GM12878 (cell line): ENCODE measurements at regions not wholly inside any gene's neighbourhood (a gene's known extent, or its start where the extent isn't known, plus 50 kb on each side); places are given as distances from the start of the nearest gene placed in this dataset.

Experiments used
- ATAC-seq: fragments of 200-7000 bp; cut with Tn5 transposase; 3 replicates; pipeline ENCODE4 v1.9.1; 2020; ENCODE audit warnings: mild to moderate bottlenecking, moderate library complexity
- BruUV-seq: library from RNA; stranded (reverse); fragments of 400-500 nt; replicated peaks from 2 replicates; lab custom pipeline; 2021; lab: Mats Ljungman, UMichigan
- CTCF ChIA-PET: fragments of 300-600 bp; sonication (Branson Sonifier 250); formaldehyde crosslinking; extraction: SDS; loops from one replicate; lab custom pipeline; 2021; ENCODE audit warnings: inconsistent platforms; lab: Yijun Ruan, JAX
- POLR2A ChIA-PET: fragments of 350-600 bp; formaldehyde crosslinking; extraction: SDS; loops from one replicate; lab custom pipeline; 2021; ENCODE audit warnings: inconsistent platforms; lab: Charles Lee
- RAD21 ChIA-PET: fragments of 300-600 bp; sonication (Branson Sonifier 250); formaldehyde crosslinking; loops from one replicate; lab custom pipeline; 2023; ENCODE audit warnings: antibody characterized with exemption; ENCODE audit not compliant: unreplicated experiment; lab: Charles Lee
- SMC1A ChIA-PET: fragments of 300-600 bp; sonication (Branson Sonifier 250); formaldehyde crosslinking; loops from one replicate; lab custom pipeline; 2023; ENCODE audit not compliant: unreplicated experiment, uncharacterized antibody; lab: Charles Lee
- DNase-seq: peaks from one replicate; pipeline ENCODE4 v3.0.0-alpha.2; 2011; ENCODE audit warnings: low read depth, low spot score
- FAIRE-seq: peaks from 3 replicates; lab custom pipeline; 2011; peaks lifted over from hg19 to GRCh38; lab: Jason Lieb, UNC
- H2AFZ ChIP-seq: 2 replicates; pipeline ENCODE4 v1.6.0; 2011; ENCODE audit warnings: low read depth, low read length, control low read depth; ENCODE audit not compliant: control insufficient read depth
- H3K27ac ChIP-seq: 2 replicates; pipeline ENCODE4 v1.5.1; 2011; ENCODE audit warnings: control low read depth; ENCODE audit not compliant: control insufficient read depth, insufficient read depth
- H3K27me3 ChIP-seq, 2 experiments: replicated peaks in 1 of 2; 2 replicates each; pipeline versions ENCODE4 v1.6.0 to v1.6.1; 2011; ENCODE audit warnings: low read length in 1 of 2; ENCODE audit not compliant: control insufficient read depth in 2 of 2, insufficient read depth in 2 of 2
- H3K36me3 ChIP-seq, 2 experiments: 2 replicates each; pipeline ENCODE4 v1.5.1; 2011; ENCODE audit warnings: low read length in 1 of 2; ENCODE audit not compliant: control insufficient read depth in 2 of 2, insufficient read depth in 2 of 2
- H3K4me1 ChIP-seq: 2 replicates; pipeline ENCODE4 v1.6.1; 2011; ENCODE audit warnings: mild to moderate bottlenecking, low read length, moderate library complexity, mixed read lengths; ENCODE audit not compliant: control insufficient read depth, insufficient read depth
- H3K4me2 ChIP-seq: 2 replicates; pipeline ENCODE4 v1.6.0; 2011; ENCODE audit warnings: control low read depth; ENCODE audit not compliant: control insufficient read depth, insufficient read depth
- H3K4me3 ChIP-seq: fragments of 200-600 bp; sonication (generic); 2 replicates; pipeline ENCODE4 v1.5.1; 2016
- H3K79me2 ChIP-seq: 2 replicates; pipeline ENCODE4 v1.6.0; 2011; ENCODE audit warnings: low read length; ENCODE audit not compliant: control insufficient read depth, insufficient read depth
- H3K9ac ChIP-seq: 2 replicates; pipeline ENCODE4 v1.8.0; 2011; ENCODE audit warnings: low read length, control low read depth, mixed read lengths; ENCODE audit not compliant: control insufficient read depth, insufficient read depth
- H3K9me3 ChIP-seq: replicated peaks from 3 replicates; pipeline ENCODE4 v1.5.1; 2011; ENCODE audit warnings: mild to moderate bottlenecking, low read length; ENCODE audit not compliant: control insufficient read depth, insufficient read depth
- H4K20me1 ChIP-seq: 2 replicates; pipeline ENCODE4 v1.6.0; 2011; ENCODE audit not compliant: control insufficient read depth, insufficient read depth
- BRCA1 ChIP-seq: IDR thresholded peaks from 2 replicates; pipeline ENCODE4 v1.6.1; 2011; ENCODE audit warnings: low read depth, low read length, improper control_type of control experiment
- CHD1 ChIP-seq: IDR thresholded peaks from 2 replicates; pipeline ENCODE4 v1.6.1; 2012; ENCODE audit warnings: low read depth, low read length, improper control_type of control experiment
- CREM ChIP-seq: IDR thresholded peaks from 2 replicates; pipeline ENCODE4 v1.6.1; 2014; ENCODE audit warnings: antibody characterized with exemption, low read depth
- HDAC2 ChIP-seq: fragments of 200-600 bp; sonication (generic); IDR thresholded peaks from 2 replicates; pipeline ENCODE4 v1.6.1; 2017
- SP1 ChIP-seq: IDR thresholded peaks from one replicate; pipeline ENCODE4 v1.6.1; 2011; ENCODE audit warnings: low read depth, low read length
- SREBF1 ChIP-seq: IDR thresholded peaks from 2 replicates; pipeline ENCODE4 v1.6.1; 2012; ENCODE audit warnings: mild to moderate bottlenecking, low read length
- ZNF24 ChIP-seq: fragments of 450-650 bp; IDR thresholded peaks from 2 replicates; pipeline ENCODE4 v1.6.1; 2017; ENCODE audit warnings: antibody characterized with exemption, mild to moderate bottlenecking
- ZNF687 ChIP-seq: fragments of 450-650 bp; IDR thresholded peaks from 2 replicates; pipeline ENCODE4 v1.6.1; 2017; ENCODE audit warnings: mild to moderate bottlenecking, moderate library complexity
- WGBS: methylation state at CpG from one replicate; pipeline ENCODE4 v1.1.6; 2016; ENCODE audit warnings: low lambda C conversion rate; ENCODE audit not compliant: insufficient replicate concordance, insufficient coverage; ENCODE audit errors: missing lambda C conversion rate; 5-methylcytosine and 5-hydroxymethylcytosine counted together
- in situ Hi-C: fragments of 300-500 bp; cut with MboI; formaldehyde crosslinking; loops from 9 replicates; pipeline ENCODE4 v1.14.3; 2018; ENCODE audit warnings: mixed read lengths
- intact Hi-C: fragments of 100-400 bp; cut with micrococcal nuclease; formaldehyde crosslinking; loops from one replicate; pipeline ENCODE4 v1.14.2; 2022; ENCODE audit not compliant: unreplicated experiment
- TF ChIP-seq, protein P1 (sequence below): fragments of 450-650 bp; conservative IDR thresholded peaks from 2 replicates; pipeline ENCODE4 v1.6.1; 2017; ENCODE audit warnings: mild to moderate bottlenecking, moderate library complexity

GRCh38 chr5:128668921-128669320 lies 130.9 kb upstream of the FBN2 start:
- H3K4me3 ChIP-seq: no peak overlapping the region
- H3K4me1 ChIP-seq: no peaks in the 10 kb centered on the region
- ChIA-PET SMC1A (interaction anchor here (1.1 kb wide), 1 partner anchor 13 kb away, joined by 4 read pairs; no protein-coding TSS in a partner anchor), CTCF (interaction anchor here (1.0 kb wide), 1 partner anchor 163 kb away, joined by 3 read pairs; no protein-coding TSS in a partner anchor), POLR2A (no interaction called here), RAD21 (interaction anchor here (0.5 kb wide), 1 partner anchor 169 kb away, joined by 4 read pairs; no protein-coding TSS in a partner anchor)
- no peak overlapping the region for H3K4me2 ChIP-seq
- H3K27me3 ChIP-seq: no peaks in the 10 kb centered on the region
- ATAC-seq (no peak), DNase-seq (no peak), FAIRE-seq (no peak)
- no TSS peak for BruUV-seq
- H2AFZ ChIP-seq: no peak overlapping the region
- H3K9ac ChIP-seq: no peak overlapping the region
- TF ChIP-seq CHD1 (no peak), HDAC2 (no peak), SREBF1 (no peak), ZNF24 (no peak), ZNF687 (no peak), BRCA1 (no peak), SP1 (no peak), CREM (no peak)
- TF ChIP-seq, protein P1, sequence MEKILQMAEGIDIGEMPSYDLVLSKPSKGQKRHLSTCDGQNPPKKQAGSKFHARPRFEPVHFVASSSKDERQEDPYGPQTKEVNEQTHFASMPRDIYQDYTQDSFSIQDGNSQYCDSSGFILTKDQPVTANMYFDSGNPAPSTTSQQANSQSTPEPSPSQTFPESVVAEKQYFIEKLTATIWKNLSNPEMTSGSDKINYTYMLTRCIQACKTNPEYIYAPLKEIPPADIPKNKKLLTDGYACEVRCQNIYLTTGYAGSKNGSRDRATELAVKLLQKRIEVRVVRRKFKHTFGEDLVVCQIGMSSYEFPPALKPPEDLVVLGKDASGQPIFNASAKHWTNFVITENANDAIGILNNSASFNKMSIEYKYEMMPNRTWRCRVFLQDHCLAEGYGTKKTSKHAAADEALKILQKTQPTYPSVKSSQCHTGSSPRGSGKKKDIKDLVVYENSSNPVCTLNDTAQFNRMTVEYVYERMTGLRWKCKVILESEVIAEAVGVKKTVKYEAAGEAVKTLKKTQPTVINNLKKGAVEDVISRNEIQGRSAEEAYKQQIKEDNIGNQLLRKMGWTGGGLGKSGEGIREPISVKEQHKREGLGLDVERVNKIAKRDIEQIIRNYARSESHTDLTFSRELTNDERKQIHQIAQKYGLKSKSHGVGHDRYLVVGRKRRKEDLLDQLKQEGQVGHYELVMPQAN: no peak
- in situ Hi-C loops: no loop called here
- H4K20me1 ChIP-seq: no peaks in the 10 kb centered on the region
- H3K79me2 ChIP-seq: no peaks in the 10 kb centered on the region
- no peaks in the 10 kb centered on the region for H3K36me3 ChIP-seq
- 22% methylated on average over 6 of the region's 6 CpGs for WGBS
- H3K27ac ChIP-seq: no peak overlapping the region
- intact Hi-C loops: no loop called here
- no peaks in the 10 kb centered on the region for H3K9me3 ChIP-seq
